Islet precursor cell (in vitro differentiated cells): ENCODE measurements at regions not wholly inside any gene's neighbourhood (a gene's known extent, or its start where the extent isn't known, plus 50 kb on each side); places are given as distances from the start of the nearest gene placed in this dataset.

Experiments
- DNase-seq: peaks from one replicate; pipeline ENCODE4 v3.0.0-alpha.2; 2018

GRCh38 chr3:159137949-159138348, 336.1 kb downstream of the MFSD1 start:
- DNase-seq = no peak

- no peak for DNase-seq
Measured at GRCh38 chr3:159139326-159139725, 337.5 kb downstream of the MFSD1 start.

GRCh38 chr3:159144472-159144871, 342.6 kb downstream of the MFSD1 start:
- DNase-seq = no peak

GRCh38 chr3:159144891-159145290, 343.0 kb downstream of the MFSD1 start:
- DNase-seq = no peak

- no peak for DNase-seq
Measured at GRCh38 chr3:159146392-159146791, 344.5 kb downstream of the MFSD1 start.

GRCh38 chr3:159146856-159147435, 345.1 kb downstream of the MFSD1 start:
- no peak for DNase-seq

GRCh38 chr3:159147813-159148212, 346.0 kb downstream of the MFSD1 start:
- no peak for DNase-seq

GRCh38 chr3:159148466-159148865, 346.6 kb downstream of the MFSD1 start:
- no peak for DNase-seq

GRCh38 chr3:159149131-159149530, 347.3 kb downstream of the MFSD1 start:
- DNase-seq = no peak

- no peak for DNase-seq
Measured at GRCh38 chr3:159149633-159150032, 347.8 kb downstream of the MFSD1 start.

GRCh38 chr3:159150180-159150579, 348.3 kb downstream of the MFSD1 start:
- no peak for DNase-seq

- DNase-seq = no peak
Measured at GRCh38 chr3:159151130-159151529, 349.3 kb downstream of the MFSD1 start.

- DNase-seq = no peak
Measured at GRCh38 chr3:159157275-159157674, 355.4 kb downstream of the MFSD1 start.

GRCh38 chr3:159158213-159158612, 356.4 kb downstream of the MFSD1 start:
- no peak for DNase-seq

GRCh38 chr3:159158801-159159200, 356.9 kb downstream of the MFSD1 start:
- DNase-seq = no peak

GRCh38 chr3:159159546-159159945, 357.7 kb downstream of the MFSD1 start:
- DNase-seq = no peak

GRCh38 chr3:159163656-159164055, 361.8 kb downstream of the MFSD1 start:
- no peak for DNase-seq

GRCh38 chr3:159165961-159166360, 364.1 kb downstream of the MFSD1 start:
- DNase-seq = no peak

GRCh38 chr3:159166899-159167586, 365.2 kb downstream of the MFSD1 start:
- DNase-seq = no peak

- DNase-seq = no peak
Measured at GRCh38 chr3:159168788-159169187, 366.9 kb downstream of the MFSD1 start.

GRCh38 chr3:159169828-159170227, 368.0 kb downstream of the MFSD1 start:
- DNase-seq = no peak

GRCh38 chr3:159170436-159171003, 368.7 kb downstream of the MFSD1 start:
- no peak for DNase-seq

GRCh38 chr3:159171333-159171732, 369.5 kb downstream of the MFSD1 start:
- no peak for DNase-seq

- DNase-seq = no peak
Measured at GRCh38 chr3:159172473-159172872, 370.6 kb downstream of the MFSD1 start.
